DOHH2 (cell line): ENCODE measurements at regions not wholly inside any gene's neighbourhood (a gene's known extent, or its start where the extent isn't known, plus 50 kb on each side); places are given as distances from the start of the nearest gene placed in this dataset.

Experiments
- H3F3A ChIP-seq: fragments of 200-600 bp; sonication (generic), shearing (Covaris generic); 2 replicates; pipeline ENCODE4 v1.6.0; 2016; ENCODE audit warnings: antibody characterized with exemption, mild to moderate bottlenecking; ENCODE audit not compliant: control insufficient read depth, insufficient read depth
- H3K27ac ChIP-seq: fragments of 200-600 bp; sonication (generic); 2 replicates; pipeline ENCODE4 v1.5.1; 2014; ENCODE audit warnings: low read depth, mild to moderate bottlenecking, low read length, moderate library complexity
- H3K27me3 ChIP-seq: fragments of 200-600 bp; sonication (generic); 2 replicates; pipeline ENCODE4 v1.6.1; 2014; ENCODE audit warnings: mild to moderate bottlenecking, low read length, mixed read lengths; ENCODE audit not compliant: control insufficient read depth
- H3K36me3 ChIP-seq: fragments of 200-600 bp; sonication (generic); 2 replicates; pipeline ENCODE4 v1.6.1; 2014; ENCODE audit warnings: mild to moderate bottlenecking, low read length, moderate library complexity, mixed read lengths; ENCODE audit not compliant: control insufficient read depth
- H3K4me1 ChIP-seq: fragments of 200-600 bp; sonication (generic); 2 replicates; pipeline ENCODE4 v1.6.1; 2014; ENCODE audit warnings: mild to moderate bottlenecking, low read length, mixed read lengths; ENCODE audit not compliant: control insufficient read depth
- H3K4me2 ChIP-seq: fragments of 200-600 bp; sonication (generic); 2 replicates; pipeline ENCODE4 v1.6.0; 2014; ENCODE audit warnings: mild to moderate bottlenecking, low read length, moderate library complexity
- H3K4me3 ChIP-seq: fragments of 200-600 bp; sonication (generic); 2 replicates; pipeline ENCODE4 v1.5.1; 2014; ENCODE audit warnings: mild to moderate bottlenecking, low read length, mixed read lengths
- H3K79me2 ChIP-seq: fragments of 200-600 bp; sonication (generic); 2 replicates; pipeline ENCODE4 v1.6.1; 2014; ENCODE audit warnings: mild to moderate bottlenecking, low read length, mixed read lengths; ENCODE audit not compliant: control insufficient read depth
- H3K9me2 ChIP-seq: fragments of 200-600 bp; sonication (generic); replicated peaks from 2 replicates; pipeline ENCODE4 v1.6.1; 2014; ENCODE audit warnings: mild to moderate bottlenecking, low read length, mixed read lengths; ENCODE audit not compliant: control insufficient read depth
- H3K9me3 ChIP-seq: fragments of 200-600 bp; sonication (generic); 2 replicates; pipeline ENCODE4 v1.6.1; 2014; ENCODE audit warnings: antibody characterized with exemption, low read length, mixed read lengths; ENCODE audit not compliant: control insufficient read depth, insufficient read depth
- H4K20me1 ChIP-seq: fragments of 200-600 bp; sonication (generic); 2 replicates; pipeline ENCODE4 v1.6.0; 2014; ENCODE audit warnings: low read depth, mild to moderate bottlenecking, antibody characterized with exemption, low read length, moderate library complexity; ENCODE audit not compliant: control insufficient read depth, insufficient read depth
- CTCF ChIP-seq: fragments of 200-600 bp; sonication (generic); IDR thresholded peaks from one replicate; pipeline ENCODE4 v1.5.1; 2014; ENCODE audit warnings: antibody characterized with exemption, mild to moderate bottlenecking, low read depth, low read length; ENCODE audit not compliant: poor library complexity, severe bottlenecking
- EZH2phosphoT487 ChIP-seq: fragments of 200-600 bp; sonication (generic); IDR thresholded peaks from 2 replicates; pipeline ENCODE4 v1.6.1; 2017; ENCODE audit warnings: borderline replicate concordance, mild to moderate bottlenecking, antibody characterized with exemption, low read length, moderate library complexity, mixed read lengths

GRCh38 chr14:30419037-30419436 lies 139.9 kb upstream of the G2E3 start:
- Histone ChIP-seq H3K4me1 (no peaks in the 10 kb centered on the region), H4K20me1 (no peaks in the 10 kb centered on the region), H3K9me3 (no peaks in the 10 kb centered on the region), H3K4me2 (no peak overlapping the region), H3K9me2 (no peaks in the 10 kb centered on the region), H3K27me3 (no peaks in the 10 kb centered on the region; the same call in 1 of the 2 replicates), H3K36me3 (no peaks in the 10 kb centered on the region), H3K27ac (no peak overlapping the region), H3K79me2 (no peaks in the 10 kb centered on the region), H3K4me3 (no peak overlapping the region), H3F3A (no peaks in the 10 kb centered on the region)
- TF ChIP-seq CTCF (no peak), EZH2phosphoT487 (no peak)

GRCh38 chr14:30420515-30420914 lies 138.4 kb upstream of the G2E3 start:
- Histone ChIP-seq H3K27ac (no peak overlapping the region), H3K36me3 (no peaks in the 10 kb centered on the region), H3K27me3 (no peaks in the 10 kb centered on the region; the same call in 1 of the 2 replicates), H4K20me1 (no peaks in the 10 kb centered on the region), H3K79me2 (no peaks in the 10 kb centered on the region), H3K4me3 (no peak overlapping the region), H3K9me2 (no peaks in the 10 kb centered on the region), H3K4me1 (no peaks in the 10 kb centered on the region), H3F3A (no peaks in the 10 kb centered on the region), H3K9me3 (no peaks in the 10 kb centered on the region), H3K4me2 (no peak overlapping the region)
- TF ChIP-seq CTCF, result no peak
- no peak for TF ChIP-seq EZH2phosphoT487

GRCh38 chr14:30426463-30426862 lies 132.5 kb upstream of the G2E3 start:
- Histone ChIP-seq H3K27ac (no peak overlapping the region), H3K27me3 (no peaks in the 10 kb centered on the region; the same call in 1 of the 2 replicates), H3K79me2 (no peaks in the 10 kb centered on the region), H3K4me1 (no peaks in the 10 kb centered on the region), H3K9me3 (no peaks in the 10 kb centered on the region), H4K20me1 (no peaks in the 10 kb centered on the region), H3K9me2 (no peaks in the 10 kb centered on the region), H3F3A (no peaks in the 10 kb centered on the region), H3K4me3 (no peak overlapping the region), H3K36me3 (no peaks in the 10 kb centered on the region), H3K4me2 (no peak overlapping the region)
- TF ChIP-seq EZH2phosphoT487, result no peak
- no peak for TF ChIP-seq CTCF

- Histone ChIP-seq H3K27ac (no peak overlapping the region), H3K27me3 (no peaks in the 10 kb centered on the region; the same call in 1 of the 2 replicates), H3K4me1 (no peaks in the 10 kb centered on the region), H3K4me3 (no peak overlapping the region), H3K9me3 (no peaks in the 10 kb centered on the region), H3K79me2 (no peaks in the 10 kb centered on the region), H3K9me2 (no peaks in the 10 kb centered on the region), H3K36me3 (no peaks in the 10 kb centered on the region), H3F3A (no peaks in the 10 kb centered on the region), H3K4me2 (no peak overlapping the region), H4K20me1 (no peaks in the 10 kb centered on the region)
- TF ChIP-seq CTCF (no peak), EZH2phosphoT487 (no peak)
These were observed 131.6 kb upstream of the G2E3 start for GRCh38 chr14:30427401-30427800.
